A549 (cell line): ENCODE measurements at regions not wholly inside any gene's neighbourhood (a gene's known extent, or its start where the extent isn't known, plus 50 kb on each side); places are given as distances from the start of the nearest gene placed in this dataset.

ENCODE experiments used
- ATAC-seq, 2 experiments: fragments of 200-7000 bp in 1 of 2; fragments of >200 bp in 1 of 2; cut with Nextera tagmentation in 1 of 2; cut with Tn5 transposase in 1 of 2; 3 replicates each; pipeline versions ENCODE4 v1.8.0 to v1.9.1; 2018 to 2020; ENCODE audit warnings: mild to moderate bottlenecking in 1 of 2, moderate library complexity in 1 of 2
- CTCF ChIA-PET: fragments of 300-600 bp; sonication (Branson Sonifier 250); formaldehyde crosslinking; extraction: SDS; loops from one replicate; lab custom pipeline; 2021; ENCODE audit warnings: antibody characterized with exemption, inconsistent platforms; lab: Yijun Ruan, JAX
- POLR2A ChIA-PET: fragments of 350-600 bp; formaldehyde crosslinking; extraction: SDS; loops from one replicate; lab custom pipeline; 2021; ENCODE audit warnings: antibody characterized with exemption, inconsistent platforms; lab: Yijun Ruan, JAX
- DNase-seq, 2 experiments: peaks; one replicate each; pipeline versions ENCODE4 v3.0.0 to v3.0.0-alpha.2; 2011 to 2016; ENCODE audit warnings: low read depth in 1 of 2, low spot score in 1 of 2
- FAIRE-seq: peaks from 2 replicates; lab custom pipeline; 2011; peaks lifted over from hg19 to GRCh38; lab: Jason Lieb, UNC
- H3K27ac ChIP-seq, 2 experiments: fragments of >200 bp; sonication (Bioruptor Twin); formaldehyde crosslinking; 3 replicates each; pipeline ENCODE4 v1.5.1; 2016 to 2017
- H3K4me1 ChIP-seq: fragments of >200 bp; sonication (Bioruptor Twin); formaldehyde crosslinking; 3 replicates; pipeline ENCODE4 v1.6.1; 2016
- H3K4me2 ChIP-seq: fragments of >200 bp; sonication (Bioruptor Twin); formaldehyde crosslinking; 3 replicates; pipeline ENCODE4 v1.6.1; 2016
- H3K4me3 ChIP-seq: fragments of >200 bp; sonication (Bioruptor Twin); formaldehyde crosslinking; 3 replicates; pipeline ENCODE4 v1.5.1; 2016
- H3K9me3 ChIP-seq: fragments of >200 bp; sonication (Bioruptor Twin); formaldehyde crosslinking; 3 replicates; pipeline ENCODE4 v1.6.1; 2016
- EHF ChIP-seq: fragments of 250-450 bp; sonication (Bioruptor Pico); IDR thresholded peaks from 2 replicates; pipeline ENCODE4 v1.5.0; 2020; ENCODE audit warnings: mild to moderate bottlenecking
- JUNB ChIP-seq: fragments of >200 bp; sonication (Bioruptor Twin); formaldehyde crosslinking; IDR thresholded peaks from 2 replicates; pipeline ENCODE4 v1.6.1; 2016
- MAZ ChIP-seq: fragments of 150-350 bp; IDR thresholded peaks from 2 replicates; pipeline ENCODE4 v1.6.1; 2014; ENCODE audit warnings: antibody characterized with exemption, low read depth, low read length, borderline replicate concordance
- NFE2L2 ChIP-seq: fragments of 150-350 bp; conservative IDR thresholded peaks from 2 replicates; pipeline ENCODE4 v1.6.1; 2014; ENCODE audit warnings: low read length
- NR3C1 ChIP-seq: fragments of >200 bp; sonication (Bioruptor Twin); formaldehyde crosslinking; IDR thresholded peaks from 3 replicates; pipeline ENCODE4 v1.6.1; 2017
- POLR2AphosphoS2 ChIP-seq: conservative IDR thresholded peaks from 2 replicates; pipeline ENCODE4 v1.6.1; 2012; ENCODE audit warnings: low read length, improper control_type of control experiment, inconsistent platforms
- RAD21 ChIP-seq, 2 experiments: fragments of >200 bp in 1 of 2; sonication (Bioruptor Twin) in 1 of 2; formaldehyde crosslinking in 1 of 2; IDR thresholded peaks in 1 of 2; conservative IDR thresholded peaks in 1 of 2; 2 replicates in 1 of 2; 3 replicates in 1 of 2; pipeline ENCODE4 v1.6.1; 2012 to 2018; ENCODE audit warnings: inconsistent platforms in 1 of 2
- RFX5 ChIP-seq: fragments of 450-650 bp; IDR thresholded peaks from 2 replicates; pipeline ENCODE4 v1.7.1; 2014; ENCODE audit warnings: antibody characterized with exemption, mild to moderate bottlenecking, moderate library complexity
- RNF2 ChIP-seq: fragments of 200-600 bp; sonication (generic); IDR thresholded peaks from 2 replicates; pipeline ENCODE4 v1.6.1; 2016; ENCODE audit warnings: low read depth, mild to moderate bottlenecking, antibody characterized with exemption, moderate library complexity, borderline replicate concordance
- SREBF2 ChIP-seq: fragments of 450-650 bp; IDR thresholded peaks from 2 replicates; pipeline ENCODE4 v1.6.1; 2014; ENCODE audit warnings: mild to moderate bottlenecking, moderate library complexity
- WGBS: methylation state at CpG from one replicate; pipeline ENCODE4 v1.1.6; 2017; ENCODE audit errors: missing lambda C conversion rate; 5-methylcytosine and 5-hydroxymethylcytosine counted together
- TF ChIP-seq, protein P1 (sequence below): fragments of >200 bp; sonication (Bioruptor Twin); formaldehyde crosslinking; IDR thresholded peaks from 3 replicates; pipeline ENCODE4 v1.5.1; 2016
- TF ChIP-seq, protein P2 (sequence below): fragments of 150-350 bp; IDR thresholded peaks from 2 replicates; pipeline ENCODE4 v1.6.1; 2014; ENCODE audit warnings: low read depth, mild to moderate bottlenecking, low read length
- TF ChIP-seq, protein P3 (sequence below): fragments of >200 bp; sonication (Bioruptor Twin); formaldehyde crosslinking; IDR thresholded peaks from 3 replicates; pipeline ENCODE4 v1.6.1; 2016
- TF ChIP-seq, protein P4 (sequence below): IDR thresholded peaks from 2 replicates; pipeline ENCODE4 v1.6.1; 2012
- TF ChIP-seq, protein P5 (sequence below): fragments of 250-450 bp; sonication (Bioruptor Pico); IDR thresholded peaks from 2 replicates; pipeline ENCODE4 v1.5.0; 2020; ENCODE audit warnings: low read depth, mild to moderate bottlenecking, moderate library complexity

DNA sequence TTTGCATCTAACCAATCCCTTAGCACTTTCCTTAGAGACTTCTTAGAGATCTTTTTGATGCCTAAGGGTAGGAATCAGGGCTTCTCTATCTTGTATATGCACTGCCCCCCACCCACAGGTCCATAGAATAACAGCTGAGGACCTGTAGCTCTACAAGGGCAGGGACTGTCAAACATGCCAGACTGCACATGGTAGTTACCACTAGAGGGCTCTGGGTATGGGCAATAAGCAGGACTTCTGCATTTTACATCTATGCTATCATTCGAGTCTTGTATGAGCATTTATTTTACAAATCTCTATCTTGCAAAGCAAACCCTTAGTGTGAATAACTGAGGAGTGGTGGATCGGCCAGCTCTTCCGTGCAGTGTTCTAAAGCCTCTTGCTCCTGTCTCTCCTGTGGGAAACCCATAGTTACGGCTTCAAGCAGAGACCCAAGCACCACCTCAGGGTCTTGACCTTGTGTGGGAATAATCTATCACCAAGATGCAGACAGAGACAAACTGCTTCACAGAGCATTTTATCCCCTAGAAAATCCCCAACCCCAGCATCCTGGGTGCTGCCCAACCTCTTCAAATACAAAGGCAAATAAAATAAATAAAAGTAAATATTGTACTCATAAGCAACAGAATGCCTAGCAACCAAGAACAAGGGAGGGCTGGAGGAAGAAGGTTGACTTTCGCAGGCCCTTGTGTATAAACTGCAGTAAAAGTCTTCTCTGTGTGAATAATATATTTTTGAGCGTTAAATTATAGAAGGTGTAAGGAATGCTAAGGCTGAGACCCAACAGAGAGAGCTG, 219.3 kb downstream of the WDR11 start:
- CTCF ChIA-PET = interaction anchor here (0.8 kb wide), 1 partner anchor 668 kb away, joined by 3 read pairs; no protein-coding TSS in a partner anchor
- DNase-seq (peak; percentile 22 to 33), ATAC-seq (peak; percentile 43 to 69; a peak in 4 of 6 replicates), FAIRE-seq (no peak)
- TF ChIP-seq, protein P1, sequence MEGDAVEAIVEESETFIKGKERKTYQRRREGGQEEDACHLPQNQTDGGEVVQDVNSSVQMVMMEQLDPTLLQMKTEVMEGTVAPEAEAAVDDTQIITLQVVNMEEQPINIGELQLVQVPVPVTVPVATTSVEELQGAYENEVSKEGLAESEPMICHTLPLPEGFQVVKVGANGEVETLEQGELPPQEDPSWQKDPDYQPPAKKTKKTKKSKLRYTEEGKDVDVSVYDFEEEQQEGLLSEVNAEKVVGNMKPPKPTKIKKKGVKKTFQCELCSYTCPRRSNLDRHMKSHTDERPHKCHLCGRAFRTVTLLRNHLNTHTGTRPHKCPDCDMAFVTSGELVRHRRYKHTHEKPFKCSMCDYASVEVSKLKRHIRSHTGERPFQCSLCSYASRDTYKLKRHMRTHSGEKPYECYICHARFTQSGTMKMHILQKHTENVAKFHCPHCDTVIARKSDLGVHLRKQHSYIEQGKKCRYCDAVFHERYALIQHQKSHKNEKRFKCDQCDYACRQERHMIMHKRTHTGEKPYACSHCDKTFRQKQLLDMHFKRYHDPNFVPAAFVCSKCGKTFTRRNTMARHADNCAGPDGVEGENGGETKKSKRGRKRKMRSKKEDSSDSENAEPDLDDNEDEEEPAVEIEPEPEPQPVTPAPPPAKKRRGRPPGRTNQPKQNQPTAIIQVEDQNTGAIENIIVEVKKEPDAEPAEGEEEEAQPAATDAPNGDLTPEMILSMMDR = peak; percentile 10; the same call in 1 of the 3 replicates
- TF ChIP-seq MAZ (no peak), RAD21 (conservative IDR thresholded peaks at IDR 0.05 in 1 of 2, IDR thresholded peaks at IDR 0.05 in 1 of 2) (peak in 1 of 2 experiments; percentile 15; a peak in 1 of 5 replicates)
- TF ChIP-seq, protein P2, sequence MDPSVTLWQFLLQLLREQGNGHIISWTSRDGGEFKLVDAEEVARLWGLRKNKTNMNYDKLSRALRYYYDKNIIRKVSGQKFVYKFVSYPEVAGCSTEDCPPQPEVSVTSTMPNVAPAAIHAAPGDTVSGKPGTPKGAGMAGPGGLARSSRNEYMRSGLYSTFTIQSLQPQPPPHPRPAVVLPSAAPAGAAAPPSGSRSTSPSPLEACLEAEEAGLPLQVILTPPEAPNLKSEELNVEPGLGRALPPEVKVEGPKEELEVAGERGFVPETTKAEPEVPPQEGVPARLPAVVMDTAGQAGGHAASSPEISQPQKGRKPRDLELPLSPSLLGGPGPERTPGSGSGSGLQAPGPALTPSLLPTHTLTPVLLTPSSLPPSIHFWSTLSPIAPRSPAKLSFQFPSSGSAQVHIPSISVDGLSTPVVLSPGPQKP = no peak
- Histone ChIP-seq H3K4me2 (no peak overlapping the region), H3K4me1 (no peaks in the 10 kb centered on the region), H3K27ac (no peak overlapping the region), H3K9me3 (no peaks in the 10 kb centered on the region; the same call in 2 of the 3 replicates), H3K4me3 (no peak overlapping the region)
- WGBS = 26% methylated on average over 6 of the region's 6 CpGs
- POLR2A ChIA-PET = no interaction called here

DNA sequence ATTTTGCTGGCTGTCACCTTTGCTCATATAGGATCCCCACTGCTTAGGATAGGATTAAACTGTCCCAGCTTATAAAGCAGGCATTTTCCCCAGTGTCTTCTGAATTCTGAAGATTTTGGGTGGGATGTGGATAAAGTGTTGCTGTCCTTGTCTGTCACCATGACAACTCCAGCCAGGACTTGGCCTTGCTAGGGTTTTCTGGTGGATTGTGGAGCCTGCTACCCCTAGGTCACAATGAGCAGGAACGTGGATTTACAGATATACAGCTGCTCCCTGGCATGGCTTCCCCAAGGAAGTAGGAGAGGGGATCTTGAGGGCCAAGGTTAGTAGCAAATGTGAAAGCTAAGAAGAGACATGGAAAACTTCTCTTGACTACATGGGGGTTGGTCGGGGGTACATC, 220.7 kb downstream of the WDR11 start:
- Histone ChIP-seq H3K4me3 (no peak overlapping the region), H3K4me2 (no peak overlapping the region), H3K4me1 (no peaks in the 10 kb centered on the region), H3K9me3 (no peaks in the 10 kb centered on the region; the same call in 2 of the 3 replicates), H3K27ac (no peak overlapping the region)
- WGBS = 5% methylated on average over 2 of the region's 2 CpGs
- ChIA-PET POLR2A (interaction anchor here (0.5 kb wide), 1 partner anchor 948 kb away, joined by 4 read pairs; no protein-coding TSS in a partner anchor), CTCF (interaction anchor here (0.7 kb wide), 1 partner anchor 529 kb away, joined by 3 read pairs; no protein-coding TSS in a partner anchor)
- FAIRE-seq = no peak
- no peak for DNase-seq
- TF ChIP-seq JUNB (no peak), NFE2L2 (no peak), RNF2 (no peak), RFX5 (no peak), EHF (no peak), SREBF2 (no peak), NR3C1 (no peak), POLR2AphosphoS2 (no peak)
- TF ChIP-seq, protein P3, sequence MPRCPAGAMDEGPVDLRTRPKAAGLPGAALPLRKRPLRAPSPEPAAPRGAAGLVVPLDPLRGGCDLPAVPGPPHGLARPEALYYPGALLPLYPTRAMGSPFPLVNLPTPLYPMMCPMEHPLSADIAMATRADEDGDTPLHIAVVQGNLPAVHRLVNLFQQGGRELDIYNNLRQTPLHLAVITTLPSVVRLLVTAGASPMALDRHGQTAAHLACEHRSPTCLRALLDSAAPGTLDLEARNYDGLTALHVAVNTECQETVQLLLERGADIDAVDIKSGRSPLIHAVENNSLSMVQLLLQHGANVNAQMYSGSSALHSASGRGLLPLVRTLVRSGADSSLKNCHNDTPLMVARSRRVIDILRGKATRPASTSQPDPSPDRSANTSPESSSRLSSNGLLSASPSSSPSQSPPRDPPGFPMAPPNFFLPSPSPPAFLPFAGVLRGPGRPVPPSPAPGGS = no peak
- TF ChIP-seq, protein P4, sequence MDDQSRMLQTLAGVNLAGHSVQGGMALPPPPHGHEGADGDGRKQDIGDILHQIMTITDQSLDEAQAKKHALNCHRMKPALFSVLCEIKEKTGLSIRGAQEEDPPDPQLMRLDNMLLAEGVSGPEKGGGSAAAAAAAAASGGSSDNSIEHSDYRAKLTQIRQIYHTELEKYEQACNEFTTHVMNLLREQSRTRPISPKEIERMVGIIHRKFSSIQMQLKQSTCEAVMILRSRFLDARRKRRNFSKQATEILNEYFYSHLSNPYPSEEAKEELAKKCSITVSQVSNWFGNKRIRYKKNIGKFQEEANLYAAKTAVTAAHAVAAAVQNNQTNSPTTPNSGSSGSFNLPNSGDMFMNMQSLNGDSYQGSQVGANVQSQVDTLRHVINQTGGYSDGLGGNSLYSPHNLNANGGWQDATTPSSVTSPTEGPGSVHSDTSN = no peak
- TF ChIP-seq, protein P5, sequence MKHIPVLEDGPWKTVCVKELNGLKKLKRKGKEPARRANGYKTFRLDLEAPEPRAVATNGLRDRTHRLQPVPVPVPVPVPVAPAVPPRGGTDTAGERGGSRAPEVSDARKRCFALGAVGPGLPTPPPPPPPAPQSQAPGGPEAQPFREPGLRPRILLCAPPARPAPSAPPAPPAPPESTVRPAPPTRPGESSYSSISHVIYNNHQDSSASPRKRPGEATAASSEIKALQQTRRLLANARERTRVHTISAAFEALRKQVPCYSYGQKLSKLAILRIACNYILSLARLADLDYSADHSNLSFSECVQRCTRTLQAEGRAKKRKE (CRISPR knock-in tag) = no peak
- TF ChIP-seq, protein P1 = no peak
- no peak for ATAC-seq
